ENCODE measurements at regions not wholly inside any gene's neighbourhood (a gene's known extent, or its start where the extent isn't known, plus 50 kb on each side); places are given as distances from the start of the nearest gene placed in this dataset.

DNA sequence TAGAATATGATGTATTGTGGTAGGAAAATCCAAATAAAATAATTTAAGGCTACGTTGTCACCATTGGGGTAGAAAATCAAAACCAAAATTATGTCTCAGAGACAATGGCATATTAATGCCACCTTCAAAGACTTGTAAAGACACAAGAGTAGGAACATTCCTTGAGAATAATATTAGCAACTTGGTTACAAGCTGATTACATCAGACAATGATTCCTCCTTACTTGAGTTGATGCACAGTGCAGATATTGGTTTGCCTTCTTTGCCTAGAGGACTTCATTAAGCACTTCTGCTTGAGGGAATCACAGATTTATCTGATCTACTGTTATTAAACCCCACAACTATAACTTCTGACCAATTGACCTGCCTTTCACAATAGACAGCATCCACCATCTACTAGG lies 500.2 kb downstream of the CDH9 start:
- Histone ChIP-seq H3K36me3 (no peaks in the 10 kb centered on the region), H3K9me3 (peaks cover 0 to 7% (median 0%) of the 10 kb centered on the region in 4 donors), H3K4me1 (no peaks in the 10 kb centered on the region), H3K4me3 (no peak overlapping the region), H3K27me3 (no peaks in the 10 kb centered on the region), H3K27ac (no peak overlapping the region)
- DNase-seq (ENCODE audit: low spot score in 2 of 2) = no peak
- WGBS, 2 donors = 81 to 84% methylated on average over 1 of the region's 1 CpG
- TF ChIP-seq EP300 (IDR thresholded peaks at IDR 0.05) (no peak), POLR2A (IDR thresholded peaks at IDR 0.05) (no peak)
- TF ChIP-seq, protein P1, sequence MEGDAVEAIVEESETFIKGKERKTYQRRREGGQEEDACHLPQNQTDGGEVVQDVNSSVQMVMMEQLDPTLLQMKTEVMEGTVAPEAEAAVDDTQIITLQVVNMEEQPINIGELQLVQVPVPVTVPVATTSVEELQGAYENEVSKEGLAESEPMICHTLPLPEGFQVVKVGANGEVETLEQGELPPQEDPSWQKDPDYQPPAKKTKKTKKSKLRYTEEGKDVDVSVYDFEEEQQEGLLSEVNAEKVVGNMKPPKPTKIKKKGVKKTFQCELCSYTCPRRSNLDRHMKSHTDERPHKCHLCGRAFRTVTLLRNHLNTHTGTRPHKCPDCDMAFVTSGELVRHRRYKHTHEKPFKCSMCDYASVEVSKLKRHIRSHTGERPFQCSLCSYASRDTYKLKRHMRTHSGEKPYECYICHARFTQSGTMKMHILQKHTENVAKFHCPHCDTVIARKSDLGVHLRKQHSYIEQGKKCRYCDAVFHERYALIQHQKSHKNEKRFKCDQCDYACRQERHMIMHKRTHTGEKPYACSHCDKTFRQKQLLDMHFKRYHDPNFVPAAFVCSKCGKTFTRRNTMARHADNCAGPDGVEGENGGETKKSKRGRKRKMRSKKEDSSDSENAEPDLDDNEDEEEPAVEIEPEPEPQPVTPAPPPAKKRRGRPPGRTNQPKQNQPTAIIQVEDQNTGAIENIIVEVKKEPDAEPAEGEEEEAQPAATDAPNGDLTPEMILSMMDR (IDR thresholded peaks at IDR 0.05) = no peak

DNA sequence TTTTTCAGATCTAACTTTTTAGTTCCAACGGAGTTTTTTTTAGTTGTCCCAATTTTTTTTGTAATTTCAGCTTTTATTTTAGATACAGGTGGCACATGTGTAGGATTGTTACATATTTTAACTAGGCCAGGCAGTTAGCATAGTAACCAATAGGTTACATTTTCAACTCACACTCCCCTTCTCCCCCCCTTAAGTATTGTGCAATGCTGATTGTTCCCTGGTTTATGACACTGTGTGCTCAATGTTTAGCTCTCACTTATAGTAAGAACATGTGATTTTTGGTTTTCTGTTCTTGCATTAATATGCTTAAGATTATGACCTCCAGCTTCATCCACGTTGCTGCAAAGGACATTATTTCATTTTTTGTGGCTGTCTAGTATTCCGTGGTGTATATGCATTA lies 503.2 kb downstream of the CDH9 start:
- TF ChIP-seq POLR2A (IDR thresholded peaks at IDR 0.05) (no peak), EP300 (IDR thresholded peaks at IDR 0.05) (no peak)
- TF ChIP-seq, protein P1 (IDR thresholded peaks at IDR 0.05) = no peak
- Histone ChIP-seq H3K4me3 (no peak overlapping the region), H3K36me3 (no peaks in the 10 kb centered on the region), H3K9me3 (no peaks in the 10 kb centered on the region), H3K4me1 (no peaks in the 10 kb centered on the region), H3K27me3 (no peaks in the 10 kb centered on the region), H3K27ac (no peak overlapping the region)
- DNase-seq (ENCODE audit: low spot score in 2 of 2) = no peak
- WGBS, 2 donors = 59 to 68% methylated on average over 3 of the region's 3 CpGs

DNA sequence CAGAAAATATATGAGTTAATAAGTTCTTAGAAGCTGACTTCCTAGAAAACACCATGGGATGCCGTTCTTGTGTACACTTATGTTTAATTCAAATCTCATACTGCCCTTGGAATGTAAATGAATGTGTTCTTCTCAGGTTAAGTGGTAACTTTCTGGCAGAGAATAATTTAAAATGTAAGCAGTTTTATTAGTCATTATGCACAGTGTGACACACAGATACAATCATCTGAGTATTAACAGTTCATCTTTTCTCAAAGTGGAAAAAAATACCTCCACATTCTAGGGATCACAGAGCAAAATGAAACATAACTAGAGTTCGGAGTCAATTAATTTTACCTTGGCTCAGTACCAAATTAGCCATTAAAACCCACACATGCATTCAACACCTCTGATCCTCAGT lies 508.1 kb downstream of the CDH9 start:
- Histone ChIP-seq H3K36me3 (no peaks in the 10 kb centered on the region), H3K4me1 (no peaks in the 10 kb centered on the region), H3K9me3 (no peaks in the 10 kb centered on the region), H3K27me3 (no peaks in the 10 kb centered on the region), H3K27ac (no peak overlapping the region), H3K4me3 (no peak overlapping the region)
- 72 to 79% methylated on average over 2 of the region's 2 CpGs for WGBS, 2 donors
- TF ChIP-seq, protein P1 (IDR thresholded peaks at IDR 0.05) = no peak
- TF ChIP-seq POLR2A (IDR thresholded peaks at IDR 0.05) (no peak), EP300 (IDR thresholded peaks at IDR 0.05) (no peak)
- DNase-seq (ENCODE audit: low spot score in 2 of 2) = no peak

DNA sequence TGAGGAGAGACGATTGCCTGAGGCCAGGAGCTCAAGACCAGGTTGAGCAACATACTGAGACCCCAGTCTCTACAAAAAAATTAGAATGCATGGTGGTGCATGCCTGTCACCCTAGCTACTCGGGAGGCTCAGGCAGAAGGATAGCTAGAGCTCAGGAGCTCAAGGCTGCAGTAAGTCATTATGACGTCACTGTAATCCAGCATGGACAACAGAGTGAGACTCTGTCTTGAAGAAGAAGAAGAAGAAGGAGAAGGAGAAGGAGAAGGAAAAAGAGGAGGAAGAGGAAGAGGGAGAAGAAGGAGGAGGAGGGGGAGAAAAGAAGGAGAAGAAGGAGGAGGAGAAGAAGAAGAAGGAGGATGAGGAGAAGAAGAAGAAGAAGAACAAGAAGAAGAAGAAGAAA lies 519.1 kb downstream of the CDH9 start:
- TF ChIP-seq EP300 (IDR thresholded peaks at IDR 0.05) = no peak
- TF ChIP-seq POLR2A (IDR thresholded peaks at IDR 0.05) = no peak
- TF ChIP-seq, protein P1 (IDR thresholded peaks at IDR 0.05) = no peak
- H3K27me3 ChIP-seq = no peaks in the 10 kb centered on the region

DNA sequence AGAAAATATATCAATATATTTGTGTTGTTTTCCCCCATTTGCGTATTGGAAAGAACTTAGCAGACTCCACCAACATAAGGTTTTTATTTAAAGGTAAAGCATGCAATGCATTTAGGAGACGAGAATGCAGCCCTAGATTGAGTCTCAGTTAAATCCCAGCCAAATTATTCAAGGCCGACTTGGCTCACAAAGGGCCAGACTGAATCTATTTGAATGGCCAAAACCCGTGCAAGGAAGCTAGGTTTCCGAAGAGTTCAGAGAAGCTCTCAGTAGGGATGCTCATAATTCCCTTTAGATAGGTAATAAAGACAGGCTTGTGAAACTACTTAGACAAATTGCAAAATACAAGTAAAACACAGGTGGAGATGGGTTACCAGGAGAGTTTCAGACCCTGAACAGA lies 520.3 kb downstream of the CDH9 start:
- 35 to 39% methylated on average over 5 of the region's 5 CpGs for WGBS, 2 donors
- DNase-seq (ENCODE audit: low spot score in 2 of 2) = no peak
- Histone ChIP-seq H3K4me1 (no peaks in the 10 kb centered on the region), H3K27ac (no peak overlapping the region), H3K4me3 (no peak overlapping the region), H3K27me3 (no peaks in the 10 kb centered on the region), H3K9me3 (no peaks in the 10 kb centered on the region), H3K36me3 (no peaks in the 10 kb centered on the region)
- no peak for TF ChIP-seq EP300 (IDR thresholded peaks at IDR 0.05)
- TF ChIP-seq POLR2A (IDR thresholded peaks at IDR 0.05) = no peak
- TF ChIP-seq, protein P1 (IDR thresholded peaks at IDR 0.05) = no peak

More for the DNA sequence above, 519.1 kb downstream of the CDH9 start:
- peaks cover 0 to 5% (median 0%) of the 10 kb centered on the region in 4 donors for H3K9me3 ChIP-seq
- DNase-seq (ENCODE audit: low spot score in 2 of 2) = no peak
- 70 to 74% methylated on average over 3 of the region's 3 CpGs for WGBS, 2 donors
- no peaks in the 10 kb centered on the region for H3K36me3 ChIP-seq
- no peaks in the 10 kb centered on the region for H3K4me1 ChIP-seq
- H3K27ac ChIP-seq = no peak overlapping the region
- no peak overlapping the region for H3K4me3 ChIP-seq

Measured in tibial nerve (tissue), 4 donors.